NCI-H1092 (cell line): ENCODE measurements at regions not wholly inside any gene's neighbourhood (a gene's known extent, or its start where the extent isn't known, plus 50 kb on each side); places are given as distances from the start of the nearest gene placed in this dataset.
"Not testable (repeated sequence)": the region's sequence is repeated elsewhere in the genome, so short reads cannot be mapped to it uniquely, and the experiment has no call there.

Experiments
- DNase-seq: peaks from one replicate; lab custom pipeline; 2025; lab: John Stamatoyannopoulos, UW

DNA sequence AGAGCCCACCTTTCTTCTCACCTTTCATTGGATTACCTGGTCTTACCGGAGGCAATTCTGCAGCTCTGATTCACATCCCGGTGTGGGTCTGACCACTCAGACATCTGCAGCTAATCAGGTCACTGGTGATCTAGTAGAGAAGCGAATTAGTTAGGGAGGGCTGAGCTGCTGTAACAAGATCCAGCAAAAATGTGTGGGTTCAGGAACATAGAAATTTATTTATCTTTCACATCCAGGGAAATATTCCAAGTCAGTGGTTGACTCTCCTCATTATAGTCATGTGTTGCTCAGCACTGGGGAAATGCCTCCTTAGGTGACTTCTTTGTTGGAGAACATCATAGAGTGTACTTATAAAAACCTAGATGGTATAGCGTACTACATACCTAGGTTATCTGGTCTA is 218.7 kb upstream of the PELI2 start:
- no peak for DNase-seq

DNA sequence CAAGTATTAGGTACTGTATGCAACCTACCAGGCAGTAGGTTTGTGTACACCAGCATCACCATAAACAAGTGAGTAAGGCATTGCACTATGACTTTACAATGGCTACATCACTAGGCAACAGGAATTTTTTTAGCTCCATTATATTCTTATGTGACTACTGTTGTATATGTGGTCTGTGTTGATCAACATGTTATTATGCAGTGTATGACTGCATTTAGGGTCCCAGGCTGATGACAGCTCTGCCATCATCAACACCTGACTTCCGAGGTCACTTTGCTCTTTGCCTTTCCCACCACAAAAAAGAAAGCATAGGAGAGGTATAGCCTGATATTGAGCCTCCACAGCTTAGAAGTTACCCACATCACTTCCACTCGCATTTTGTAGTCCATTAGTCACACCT is 217.5 kb upstream of the PELI2 start:
- DNase-seq = no peak

DNA sequence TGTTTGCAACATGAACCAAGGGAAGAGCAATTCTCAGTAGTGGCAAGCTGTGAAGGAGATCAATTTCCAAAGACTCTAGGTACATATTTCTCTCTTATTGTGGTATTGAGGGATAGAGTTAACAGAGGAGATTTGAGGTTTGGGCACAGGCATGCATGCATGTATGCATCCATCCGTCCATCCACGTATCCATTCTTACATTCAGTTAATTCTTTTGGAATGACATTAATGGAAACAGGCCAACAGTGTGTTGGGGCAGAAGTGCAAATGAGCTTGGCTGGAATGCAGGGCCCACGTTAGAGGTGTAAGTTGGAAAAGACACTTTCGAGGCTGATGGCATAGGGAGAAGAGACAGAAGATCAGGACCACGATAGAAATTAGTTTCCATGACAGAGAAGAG is 216.9 kb upstream of the PELI2 start:
- no peak for DNase-seq

DNA sequence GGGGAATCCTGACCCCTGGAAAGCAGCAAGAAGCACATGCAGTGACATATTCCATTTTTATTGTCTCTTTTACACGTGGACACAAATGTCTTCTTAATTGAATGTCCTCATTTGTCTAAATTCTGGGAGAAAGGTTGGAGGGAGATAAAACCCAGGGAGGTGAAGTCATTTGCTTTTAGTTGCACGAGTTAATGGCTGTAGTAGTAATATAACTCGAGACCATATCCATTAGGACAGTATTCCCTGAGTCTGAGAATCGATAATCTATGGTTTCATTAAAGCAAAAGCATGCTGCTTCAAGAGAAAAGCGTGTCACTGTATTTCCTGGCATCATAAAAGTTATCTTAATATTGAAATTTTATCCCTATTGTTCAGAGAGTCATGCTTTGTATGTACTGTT is 216.0 kb upstream of the PELI2 start:
- DNase-seq = no peak

DNA sequence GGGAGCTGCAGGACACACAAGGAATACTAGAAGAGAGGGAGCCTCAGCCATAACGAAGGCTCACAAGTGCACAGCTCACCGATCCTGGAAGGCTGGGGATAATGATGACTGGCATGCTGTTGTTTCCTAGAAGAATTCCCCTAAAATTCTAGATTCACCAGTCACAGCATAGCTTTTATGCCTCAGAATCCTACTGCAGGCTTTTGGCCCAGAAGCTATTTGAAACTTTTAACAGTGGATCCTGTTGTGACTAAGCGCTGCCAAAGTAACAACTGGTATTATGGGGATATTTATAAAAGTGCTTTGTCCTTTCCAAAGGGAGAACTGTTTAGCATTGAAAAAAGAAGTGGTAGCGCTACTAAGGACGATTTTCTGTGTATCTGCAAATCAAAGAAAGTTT is 214.1 kb upstream of the PELI2 start:
- DNase-seq = no peak

- no peak for DNase-seq
These were observed 210.1 kb upstream of the PELI2 start for GRCh38 chr14:55908106-55908505.

DNA sequence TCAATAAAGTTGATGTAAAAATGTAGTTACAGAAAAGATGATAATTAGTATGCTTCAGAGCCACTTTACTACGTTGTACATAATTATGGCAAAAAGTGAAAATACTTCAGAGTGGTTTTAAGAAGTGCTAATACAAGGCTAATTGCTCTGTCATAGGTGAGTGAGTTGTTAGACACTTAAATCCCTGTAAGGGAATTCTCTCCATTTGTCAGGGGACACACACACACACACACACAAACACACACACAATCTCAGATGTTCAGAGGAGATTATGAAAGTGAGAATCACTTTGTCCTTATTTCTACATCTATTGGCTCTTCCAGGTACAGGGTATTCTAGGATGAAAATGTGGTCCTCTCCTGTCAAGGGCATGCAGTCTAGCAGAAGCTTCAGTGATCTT is 208.3 kb upstream of the PELI2 start:
- DNase-seq = no peak

GRCh38 chr14:55910601-55911243 is 207.5 kb upstream of the PELI2 start:
- no peak for DNase-seq

- no peak for DNase-seq
These were observed 206.4 kb upstream of the PELI2 start for GRCh38 chr14:55911776-55912175.

DNA sequence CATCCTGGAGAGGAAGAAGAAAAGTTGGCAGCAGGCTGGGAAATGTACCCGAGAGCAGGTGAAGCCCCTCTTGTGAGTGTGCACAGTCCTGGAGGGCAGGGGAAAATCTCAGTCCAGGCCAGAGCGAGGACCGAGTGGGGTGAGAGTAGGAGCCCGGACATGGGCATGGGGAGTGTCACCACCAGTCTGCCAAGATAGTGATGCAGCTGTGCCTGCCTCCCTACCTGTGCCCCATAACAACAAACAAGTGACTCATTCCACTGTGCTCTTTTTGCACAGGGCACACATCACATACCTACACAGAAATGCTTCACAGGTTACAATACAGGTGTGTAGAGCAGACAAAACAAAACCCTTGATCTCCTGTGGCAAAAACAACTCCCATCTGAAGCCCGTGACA is 205.9 kb upstream of the PELI2 start:
- DNase-seq = no peak

DNA sequence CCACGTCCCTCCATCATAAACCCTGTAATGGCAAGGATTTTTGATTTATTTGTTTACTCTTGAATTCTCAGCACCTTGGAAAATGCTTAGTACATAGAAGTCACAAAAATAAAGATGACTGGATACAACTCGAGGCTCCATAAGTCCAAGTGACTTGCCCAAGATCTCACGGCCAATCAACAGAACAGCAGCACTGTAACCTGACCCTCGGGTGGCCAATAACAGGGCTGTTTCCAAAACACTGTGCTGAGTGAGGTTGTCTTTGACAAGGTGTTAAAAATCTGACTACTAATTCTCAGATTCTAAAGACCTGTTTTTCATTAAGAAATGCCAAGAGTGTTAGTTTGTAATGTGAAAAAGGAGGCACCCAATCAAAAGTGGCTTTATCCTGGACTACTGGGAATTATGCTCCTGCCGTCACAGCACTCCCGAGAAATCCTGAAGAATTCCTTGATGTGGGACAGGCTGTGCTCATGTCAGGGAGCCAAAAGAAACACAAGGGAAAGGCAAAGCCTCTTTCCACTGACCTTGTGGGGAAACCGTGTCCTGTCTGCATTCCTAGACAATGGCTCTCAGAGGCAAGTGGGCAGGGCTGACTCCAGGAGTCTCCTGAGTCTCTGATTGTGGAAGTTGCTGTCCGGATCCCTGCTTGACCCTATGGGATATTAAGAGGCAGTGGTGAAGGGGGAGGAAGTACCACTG is 204.7 kb upstream of the PELI2 start:
- DNase-seq = no peak

DNA sequence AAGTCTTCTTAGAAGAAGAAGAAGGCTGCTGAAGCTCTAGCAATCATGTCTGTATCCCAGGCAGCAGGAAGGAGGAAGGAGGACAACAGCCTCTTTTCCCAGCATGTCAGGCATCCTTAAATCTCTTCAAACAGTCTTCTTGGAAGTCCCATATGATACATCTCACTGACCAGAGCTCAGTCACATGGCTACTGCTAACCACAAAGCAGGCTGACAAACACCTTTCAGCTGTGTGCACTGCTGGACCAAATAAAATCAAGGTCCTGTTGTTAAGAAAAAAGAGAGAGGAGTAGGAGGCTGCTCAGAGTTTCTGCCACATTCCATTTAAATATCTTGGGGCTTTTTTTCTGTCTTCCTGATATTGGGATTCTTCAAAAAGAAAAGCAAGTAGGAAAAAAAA is 203.4 kb upstream of the PELI2 start:
- DNase-seq = no peak

DNA sequence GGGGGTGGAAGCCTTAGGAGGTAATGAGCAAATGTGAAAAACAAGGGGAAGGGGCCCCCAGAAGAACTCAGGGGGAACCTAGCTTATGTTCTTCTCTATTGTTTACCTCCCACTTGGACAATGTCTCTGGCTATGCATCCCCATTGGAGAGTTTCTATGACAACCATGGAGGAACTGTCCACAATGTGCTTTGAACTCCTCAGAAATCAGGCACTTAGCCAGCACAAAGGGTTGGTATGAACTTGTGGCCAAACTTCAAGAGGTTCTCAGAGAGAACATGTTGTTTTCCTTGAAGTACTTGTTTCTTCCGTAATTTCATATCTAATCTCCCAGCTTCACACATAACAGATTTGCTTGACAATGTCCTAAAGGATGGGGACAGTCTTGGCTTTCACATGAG is 202.8 kb upstream of the PELI2 start:
- DNase-seq = no peak

- DNase-seq = not testable (repeated sequence)
These were observed 198.4 kb upstream of the PELI2 start for GRCh38 chr14:55919800-55920199.

DNA sequence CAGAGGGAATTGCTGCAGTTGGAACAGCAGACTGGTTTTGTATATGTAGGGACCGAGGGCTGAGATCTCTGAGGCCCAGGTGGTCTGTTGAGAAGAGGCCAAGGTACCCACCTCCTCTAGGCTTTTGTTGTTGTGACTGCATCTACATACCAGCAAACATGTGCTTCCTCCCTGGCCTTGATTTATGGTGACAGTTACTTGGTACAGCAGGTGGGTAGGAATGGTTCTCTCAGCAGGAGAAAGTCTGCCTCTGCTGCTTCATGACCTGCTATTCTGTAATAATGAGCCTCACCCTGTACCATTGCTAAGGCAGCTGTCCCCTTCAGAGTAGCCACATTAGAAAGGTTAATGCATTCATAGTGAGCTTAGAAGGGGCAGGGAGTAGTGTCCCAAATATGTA is 196.7 kb upstream of the PELI2 start:
- DNase-seq = no peak

- peak; percentile 57 for DNase-seq
These were observed 192.2 kb upstream of the PELI2 start for GRCh38 chr14:55926007-55926406.

DNA sequence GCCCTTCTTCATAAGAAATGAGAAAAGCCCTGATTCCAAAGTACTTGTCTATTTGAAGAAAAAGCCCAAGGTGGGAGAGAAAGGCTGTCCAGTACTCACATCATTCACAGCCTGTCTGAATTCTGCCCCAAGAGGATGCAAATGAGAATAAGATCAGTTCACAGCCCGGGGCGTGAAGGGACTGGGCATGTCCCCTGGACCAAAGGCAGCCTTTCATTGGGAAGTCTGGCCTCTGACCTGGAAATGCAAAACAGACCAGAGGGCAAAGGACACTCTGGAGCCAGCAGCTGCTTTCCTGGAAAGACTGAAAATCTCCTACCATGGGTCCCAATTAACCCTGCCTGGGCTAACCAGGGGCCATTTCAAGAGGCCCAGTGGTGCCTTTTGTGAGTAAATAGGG is 191.2 kb upstream of the PELI2 start:
- no peak for DNase-seq

GRCh38 chr14:55928276-55928675 is 189.9 kb upstream of the PELI2 start:
- no peak for DNase-seq

GRCh38 chr14:55929136-55929535 is 189.1 kb upstream of the PELI2 start:
- no peak for DNase-seq

DNA sequence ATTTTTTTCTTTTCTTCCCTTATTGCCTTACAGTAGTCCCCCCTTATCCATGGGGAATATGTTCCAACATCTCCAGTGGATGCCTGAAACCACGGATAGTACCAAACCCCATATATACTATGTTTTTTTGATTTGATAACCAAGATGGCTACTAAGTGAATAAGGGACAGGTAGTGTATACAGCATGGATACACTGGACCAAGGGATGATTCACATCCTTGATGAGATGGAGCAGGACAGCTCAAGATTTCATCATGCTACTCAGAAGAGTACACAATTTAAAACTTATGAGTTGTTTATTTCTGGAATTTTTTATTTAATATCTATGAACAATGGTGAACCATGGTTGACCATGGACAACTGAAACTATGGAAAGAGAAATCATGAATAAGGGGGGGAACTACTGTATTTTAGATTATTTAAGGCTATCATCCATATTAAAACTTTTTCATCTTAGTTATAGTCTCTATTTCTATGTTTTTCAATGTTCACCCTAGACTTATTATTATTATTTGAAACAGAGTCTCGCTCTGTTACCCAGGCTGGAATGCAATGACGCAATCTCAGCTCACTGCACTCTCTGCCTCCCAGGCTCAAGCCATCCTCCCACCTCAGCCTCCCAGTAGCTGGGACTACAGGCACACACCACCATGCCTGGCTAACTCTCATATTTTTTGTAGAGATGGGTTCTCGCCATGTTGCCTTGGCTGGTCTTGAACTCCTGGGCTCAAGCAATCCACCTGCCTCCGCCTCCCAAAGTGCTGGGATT is 188.0 kb upstream of the PELI2 start:
- no peak for DNase-seq

- no peak for DNase-seq
These were observed 181.5 kb upstream of the PELI2 start for GRCh38 chr14:55936691-55937090.

GRCh38 chr14:55938249-55938791 is 179.9 kb upstream of the PELI2 start:
- DNase-seq = peak; percentile 51

DNA sequence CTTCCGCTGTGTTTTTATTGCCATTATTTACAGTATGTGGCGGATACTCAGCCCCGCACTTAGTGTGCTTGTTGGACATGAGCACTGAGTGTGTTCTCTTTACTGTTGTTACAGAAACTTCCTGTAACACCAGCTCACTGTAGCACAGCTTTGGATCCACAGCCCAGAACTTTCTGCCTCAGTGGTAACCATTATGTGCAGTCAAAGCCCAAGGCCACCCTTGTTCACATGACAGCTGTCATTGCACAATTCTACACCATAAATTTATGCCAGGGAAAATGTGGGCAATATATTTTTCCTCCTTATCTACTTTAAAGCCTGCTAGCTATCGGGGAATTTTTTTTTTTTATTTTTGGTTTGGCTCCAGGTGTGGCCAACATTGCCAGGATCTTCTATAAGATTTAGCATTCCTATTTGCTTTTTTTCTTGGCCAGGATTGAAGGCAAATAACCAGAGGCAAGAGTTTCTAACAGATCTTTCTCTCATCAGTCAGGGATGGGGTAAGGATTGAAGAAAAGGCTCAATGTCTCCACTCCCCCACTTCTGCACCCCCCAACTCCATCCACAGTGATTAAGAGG is 176.0 kb upstream of the PELI2 start:
- DNase-seq = no peak
